ENCODE measurements at regions not wholly inside any gene's neighbourhood (a gene's known extent, or its start where the extent isn't known, plus 50 kb on each side); places are given as distances from the start of the nearest gene placed in this dataset.
"Not testable (repeated sequence)": the region's sequence is repeated elsewhere in the genome, so short reads cannot be mapped to it uniquely, and the experiment has no call there.

- ATAC-seq: no peak
- intact Hi-C loops (cut with DNase I, micrococcal nuclease): no loop called here
- no peak for DNase-seq
Observed at GRCh38 chr18:47691611-47692010, 238.8 kb downstream of the SMAD2 start.

- DNase-seq; intact Hi-C loops (cut with DNase I, micrococcal nuclease); ATAC-seq: not testable (repeated sequence)
Observed at GRCh38 chr18:47690778-47691177, 239.7 kb downstream of the SMAD2 start.

DNA sequence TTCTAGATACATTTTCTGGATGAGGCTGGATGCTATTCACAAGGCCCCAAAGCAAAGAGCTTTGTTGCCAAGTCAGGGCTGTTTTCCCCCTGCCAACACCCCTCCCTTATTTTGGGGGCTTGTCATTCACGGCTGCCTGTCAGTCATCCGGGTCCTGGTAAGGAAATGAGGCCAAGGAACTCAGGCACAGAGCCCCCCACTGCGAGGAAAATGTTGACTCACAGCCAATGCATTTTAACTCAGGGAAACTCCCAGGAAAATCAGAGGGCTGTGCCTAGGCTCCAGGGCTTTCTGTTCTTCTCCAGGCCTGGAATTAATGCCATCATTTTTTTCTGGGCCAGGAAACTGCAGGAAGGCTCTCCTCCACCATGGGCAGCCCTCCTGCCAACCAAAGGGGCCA, 241.1 kb downstream of the SMAD2 start:
- ATAC-seq: no peak
- DNase-seq: no peak
- intact Hi-C loops (cut with DNase I, micrococcal nuclease): no loop called here

GRCh38 chr18:47686806-47687205, 243.7 kb downstream of the SMAD2 start:
- DNase-seq (no peak), ATAC-seq (no peak)
- intact Hi-C loops (cut with DNase I, micrococcal nuclease): no loop called here

GRCh38 chr18:47683774-47684173, 246.7 kb downstream of the SMAD2 start:
- no peak for DNase-seq
- ATAC-seq: no peak
- intact Hi-C loops (cut with DNase I, micrococcal nuclease): no loop called here

DNA sequence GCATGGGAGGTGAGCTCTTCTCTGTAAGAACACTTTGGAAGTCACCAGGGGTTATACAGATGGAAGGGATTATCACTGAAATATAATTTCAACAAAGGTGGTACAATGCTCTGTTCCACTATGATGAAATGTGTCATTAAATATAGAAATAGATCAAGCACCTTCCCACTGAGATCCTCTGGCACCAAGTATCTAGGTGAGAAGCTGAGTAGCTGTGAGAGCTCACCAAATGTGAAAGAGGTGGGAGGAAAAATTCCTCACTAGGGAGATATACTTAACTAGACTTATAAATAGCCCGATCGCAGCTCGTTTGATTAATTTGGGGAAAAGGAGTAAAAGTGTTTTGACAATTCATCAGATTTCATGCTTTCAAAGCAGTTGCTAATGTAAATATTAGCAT, 247.6 kb downstream of the SMAD2 start:
- no peak for ATAC-seq
- intact Hi-C loops (cut with DNase I, micrococcal nuclease): no loop called here
- DNase-seq: no peak

- DNase-seq: no peak
- ATAC-seq: no peak
- intact Hi-C loops (cut with DNase I, micrococcal nuclease): no loop called here
Observed at GRCh38 chr18:47680488-47680887, 250.0 kb downstream of the SMAD2 start.

- intact Hi-C loops (cut with DNase I, micrococcal nuclease): no loop called here
- ATAC-seq: no peak
Observed at GRCh38 chr18:47679864-47680263, 250.6 kb downstream of the SMAD2 start.

GRCh38 chr18:47677952-47678351, 252.5 kb downstream of the SMAD2 start:
- ATAC-seq (no peak), DNase-seq (no peak)
- intact Hi-C loops (cut with DNase I, micrococcal nuclease): no loop called here

More at GRCh38 chr18:47679864-47680263, 250.6 kb downstream of the SMAD2 start:
- DNase-seq: no peak

DNA sequence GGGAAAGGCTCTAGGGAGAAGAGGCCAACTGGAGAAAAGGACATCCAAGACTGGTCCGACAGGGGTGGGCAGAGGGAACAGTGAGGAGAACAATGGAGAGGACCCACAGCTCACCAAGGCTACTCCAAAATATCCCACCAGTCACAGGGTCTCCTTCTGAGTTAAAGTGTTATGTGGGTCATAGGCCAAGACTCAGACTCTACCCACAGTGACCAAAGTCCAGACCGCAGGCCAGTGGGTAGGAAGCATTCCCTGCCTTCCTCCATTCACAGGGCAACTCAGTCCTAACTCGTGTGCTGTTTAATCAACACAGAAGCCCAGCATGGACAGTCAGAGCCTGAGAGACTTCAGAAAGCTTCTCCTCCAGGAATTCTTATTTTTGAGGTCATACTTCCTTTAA, 260.6 kb downstream of the SMAD2 start:
- DNase-seq: no peak
- ATAC-seq: peak; percentile 68
- intact Hi-C loops (cut with DNase I, micrococcal nuclease): no loop called here

DNA sequence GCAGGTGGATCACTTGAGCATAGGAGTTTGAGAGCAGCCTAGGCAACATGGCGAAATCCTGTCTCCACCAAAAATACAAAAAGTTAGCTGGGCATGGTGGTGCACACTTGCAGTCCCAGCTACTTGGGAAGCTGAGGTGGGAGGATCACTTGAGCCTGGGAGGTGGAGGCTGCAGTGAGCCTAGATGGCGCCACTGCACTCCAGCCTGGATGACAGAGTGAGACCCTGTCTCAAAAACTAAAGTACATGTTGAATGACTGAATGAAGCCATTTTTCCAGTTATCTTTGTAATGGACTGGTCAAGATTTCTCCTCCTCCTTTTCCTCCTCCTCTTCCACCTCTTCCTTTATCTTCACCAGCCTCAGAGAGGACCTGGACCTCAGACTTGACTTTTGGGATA, 272.0 kb downstream of the SMAD2 start:
- DNase-seq: no peak
- intact Hi-C loops (cut with DNase I, micrococcal nuclease): no loop called here
- ATAC-seq: no peak

DNA sequence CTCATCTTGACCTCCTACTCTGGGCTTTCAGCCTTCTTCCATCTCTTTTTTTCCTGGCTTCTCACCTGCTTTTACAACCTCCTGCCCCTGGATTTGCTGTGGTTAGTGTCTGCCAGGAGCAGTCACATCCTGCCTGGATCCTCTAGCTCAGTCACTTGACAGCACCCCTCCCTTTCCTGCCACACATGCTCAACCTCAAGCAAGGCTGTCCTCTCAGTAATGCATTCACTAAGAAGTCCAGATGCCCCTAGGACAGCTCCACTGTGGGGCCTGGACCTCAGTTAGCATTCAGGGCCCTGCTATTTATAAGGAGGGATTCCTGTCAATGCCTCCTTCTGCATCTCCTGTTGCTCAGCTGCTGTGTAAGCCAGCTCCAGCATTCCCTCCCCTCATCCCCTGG, 275.5 kb downstream of the SMAD2 start:
- ATAC-seq: no peak
- intact Hi-C loops (cut with DNase I, micrococcal nuclease): no loop called here
- no peak for DNase-seq

- DNase-seq (no peak), ATAC-seq (no peak)
- intact Hi-C loops (cut with DNase I, micrococcal nuclease): no loop called here
Observed at GRCh38 chr18:47644896-47645295, 285.6 kb downstream of the SMAD2 start.

GRCh38 chr18:47637551-47637950, 292.9 kb downstream of the SMAD2 start:
- intact Hi-C loops (cut with DNase I, micrococcal nuclease); ATAC-seq: not testable (repeated sequence)
- peak in 1 of 2 donors; percentile 34 for DNase-seq

GRCh38 chr18:47635416-47635815, 295.0 kb downstream of the SMAD2 start:
- DNase-seq (no peak), ATAC-seq (peak; percentile 67)
- intact Hi-C loops (cut with DNase I, micrococcal nuclease): no loop called here

DNA sequence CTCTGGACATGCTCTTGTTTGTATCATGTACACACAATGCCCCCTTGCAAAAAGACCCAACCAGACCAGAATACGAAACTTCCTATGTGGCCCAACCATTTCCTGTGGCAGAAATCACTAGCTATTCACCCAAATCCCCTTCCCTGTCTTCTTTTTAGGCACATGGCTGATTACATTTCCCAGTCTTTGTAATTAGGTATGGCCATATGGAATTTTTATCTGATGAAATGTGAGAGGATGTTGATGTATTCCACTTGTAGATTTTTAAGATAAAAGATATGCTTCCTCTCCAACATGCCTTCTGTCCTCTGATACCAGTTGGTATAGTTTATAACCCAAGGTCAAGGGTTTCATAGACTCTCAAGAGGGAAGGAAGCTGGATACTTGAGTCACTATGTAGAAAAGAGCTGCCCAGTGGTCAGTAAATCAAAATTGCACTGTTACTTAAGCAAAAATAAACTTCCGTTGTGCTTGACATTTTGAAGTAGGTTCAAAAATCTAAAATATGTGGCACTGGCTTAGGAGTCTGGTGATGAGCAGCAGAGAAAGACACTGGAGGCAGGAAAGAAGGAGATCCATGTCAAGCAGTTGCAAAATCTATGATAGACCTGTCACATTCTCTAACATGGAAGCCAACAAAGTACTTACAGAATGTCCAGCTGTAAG, 297.4 kb downstream of the SMAD2 start:
- intact Hi-C loops (cut with DNase I, micrococcal nuclease): no loop called here
- ATAC-seq: no peak
- no peak for DNase-seq

DNA sequence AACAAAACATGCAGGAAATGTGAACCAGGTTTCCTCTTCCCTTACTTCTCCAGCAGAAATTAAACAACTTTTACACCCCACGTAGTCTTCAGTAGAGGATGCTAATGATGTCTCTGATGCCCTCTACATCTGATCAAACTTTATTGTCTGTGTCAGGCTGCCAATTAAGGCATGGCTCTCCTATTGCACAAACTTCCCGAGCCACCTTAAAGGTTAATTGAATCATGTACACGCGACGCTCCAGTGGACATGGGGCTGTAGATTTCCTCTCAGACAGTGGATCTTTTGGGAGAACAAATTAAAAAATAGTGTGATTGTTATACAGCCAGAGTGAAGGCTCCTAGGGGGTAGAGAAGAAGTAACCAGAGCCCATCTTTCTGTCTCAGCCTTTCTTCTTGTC, 301.6 kb downstream of the SMAD2 start:
- DNase-seq: no peak
- intact Hi-C loops (cut with DNase I, micrococcal nuclease): no loop called here
- no peak for ATAC-seq

DNA sequence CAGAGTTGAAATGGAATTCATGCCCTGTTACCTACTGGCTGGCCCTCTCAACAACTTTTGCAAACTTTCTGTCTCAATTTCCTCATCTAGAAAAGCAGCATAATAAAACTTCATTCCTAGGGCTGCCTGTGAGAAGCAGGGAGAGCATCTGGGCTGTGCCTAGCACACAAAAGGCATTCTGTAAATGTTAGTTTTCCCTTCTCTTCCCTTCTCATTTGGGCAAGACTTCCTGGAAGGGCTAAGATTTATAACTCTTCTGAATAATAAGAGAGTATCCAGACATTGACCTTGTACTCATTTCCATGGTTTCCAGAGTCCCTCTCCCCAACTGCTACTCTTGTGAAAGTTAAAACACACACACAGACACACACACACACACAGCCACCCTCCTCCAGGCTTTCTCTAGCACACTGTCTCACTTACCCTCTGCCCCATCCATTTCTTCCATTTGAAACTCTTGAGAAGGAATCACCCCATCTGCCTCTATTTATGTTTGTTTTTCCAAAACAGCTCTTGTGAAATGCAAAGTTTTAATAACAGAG, 302.1 kb downstream of the SMAD2 start:
- DNase-seq: no peak
- intact Hi-C loops (cut with DNase I, micrococcal nuclease): no loop called here
- ATAC-seq: no peak

GRCh38 chr18:47627030-47627429, 303.4 kb downstream of the SMAD2 start:
- intact Hi-C loops (cut with DNase I, micrococcal nuclease): no loop called here
- no peak for DNase-seq
- no peak for ATAC-seq

DNA sequence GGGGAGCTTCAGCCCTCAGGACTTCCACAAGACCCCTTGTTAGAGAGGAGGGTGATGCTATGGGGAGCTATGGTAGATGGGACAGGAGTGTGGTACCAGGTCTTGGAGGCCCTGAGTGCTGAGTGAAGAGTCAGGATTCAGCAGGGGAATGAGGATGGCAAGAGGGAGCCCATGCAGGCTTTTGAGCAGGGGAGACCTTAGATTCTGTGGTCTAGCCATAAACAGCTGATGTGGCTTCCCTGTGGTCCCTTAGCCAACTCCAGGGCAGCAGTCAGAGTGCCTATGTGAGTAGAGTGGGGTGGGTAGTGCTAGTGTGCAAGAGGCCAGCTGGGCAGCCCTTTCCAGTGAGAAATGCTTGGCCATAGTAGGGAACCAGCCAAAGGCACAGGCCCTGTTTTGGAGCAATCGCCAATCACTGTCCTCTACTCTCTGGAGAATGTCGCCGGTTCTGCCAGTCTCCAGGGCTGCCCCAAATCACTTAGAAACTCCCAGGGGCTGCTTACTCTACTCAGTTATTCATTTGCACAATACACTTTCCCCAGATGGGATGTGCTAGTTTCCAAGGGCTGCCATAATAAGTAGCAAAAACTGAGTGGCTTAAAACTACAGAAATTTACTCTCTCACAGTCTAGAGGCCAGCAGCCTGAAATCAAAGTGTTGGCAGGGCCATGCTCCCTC, 310.5 kb downstream of the SMAD2 start:
- ATAC-seq (no peak), DNase-seq (no peak)
- intact Hi-C loops (cut with DNase I, micrococcal nuclease): no loop called here

DNA sequence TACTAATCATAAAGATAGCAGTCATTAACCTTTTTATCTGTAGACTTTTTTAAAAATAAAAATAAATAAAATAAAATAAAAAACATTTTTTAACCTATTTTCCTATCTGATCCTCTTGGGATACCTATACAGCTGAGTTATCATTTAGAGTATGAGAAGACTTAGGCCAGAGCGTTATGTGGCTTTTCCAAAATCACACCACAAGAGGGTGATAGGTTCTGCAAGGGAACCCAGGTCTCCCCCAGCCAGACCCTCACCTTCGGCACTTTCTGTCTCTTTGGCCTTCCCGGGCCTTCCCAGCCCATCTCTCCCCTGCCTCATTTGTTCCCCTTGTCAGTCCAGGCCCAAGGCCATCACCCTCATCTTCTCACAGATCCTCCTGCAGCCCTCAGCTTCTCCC, 311.7 kb downstream of the SMAD2 start:
- DNase-seq (no peak), ATAC-seq (no peak)
- intact Hi-C loops (cut with DNase I, micrococcal nuclease): no loop called here

All from left colon (tissue), 2 donors.